GM12801 (cell line): ENCODE measurements at regions not wholly inside any gene's neighbourhood (a gene's known extent, or its start where the extent isn't known, plus 50 kb on each side); places are given as distances from the start of the nearest gene placed in this dataset.

ENCODE experiments used
- CTCF ChIP-seq: IDR thresholded peaks from one replicate; pipeline ENCODE4 v1.5.1; 2011; ENCODE audit warnings: control low read depth; ENCODE audit not compliant: insufficient read length; ENCODE audit errors: extremely low read depth

DNA sequence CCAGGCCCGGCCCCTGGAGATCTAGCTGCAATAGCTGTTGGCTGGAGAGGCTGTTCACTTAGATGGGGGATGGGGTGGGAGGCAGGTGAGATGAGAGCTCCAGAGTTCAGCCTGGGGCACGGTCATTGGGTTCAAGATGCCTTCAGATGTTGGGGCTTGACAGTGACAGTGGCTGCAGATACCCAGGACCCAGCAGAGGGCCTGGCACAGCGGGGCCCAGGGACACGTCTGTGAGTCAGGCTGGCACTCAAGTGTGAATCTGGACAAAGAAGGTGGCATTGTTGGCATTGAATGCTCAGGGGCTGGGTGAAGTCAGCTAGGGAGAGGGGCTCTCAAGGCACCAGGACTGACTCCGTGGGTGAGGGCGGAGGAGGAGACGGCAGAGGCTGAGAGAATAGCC lies 328.1 kb downstream of the SEC14L1 start:
- no peak for TF ChIP-seq CTCF

- TF ChIP-seq CTCF, result no peak
These were observed 329.6 kb downstream of the SEC14L1 start for GRCh38 chr17:77470330-77470786.

- TF ChIP-seq CTCF, result no peak
These were observed 330.3 kb downstream of the SEC14L1 start for GRCh38 chr17:77470800-77471733.

DNA sequence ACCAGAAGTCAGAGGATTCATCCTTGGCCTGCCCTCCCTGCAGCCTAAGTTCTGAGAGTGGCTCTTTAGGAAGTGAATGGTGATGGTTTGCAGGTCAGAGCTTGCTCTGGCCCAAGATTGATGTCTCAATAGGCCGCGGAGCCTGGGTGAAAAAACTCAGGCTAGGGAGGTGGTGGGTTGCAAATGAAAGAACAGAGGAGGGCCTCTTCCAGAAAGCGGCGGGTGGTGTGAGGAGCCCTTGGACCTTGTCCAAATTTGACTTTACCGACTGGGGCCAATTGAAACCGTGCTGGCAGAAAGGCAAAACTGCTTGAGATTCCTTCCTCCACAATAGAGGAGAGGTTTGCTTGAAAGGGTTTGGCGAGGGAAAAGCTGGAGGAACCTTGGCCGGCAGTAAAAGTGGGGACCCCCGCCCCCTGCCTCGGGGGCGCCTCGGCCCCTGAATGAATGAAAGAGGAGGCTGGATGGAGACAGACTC lies 331.3 kb downstream of the SEC14L1 start:
- no peak for TF ChIP-seq CTCF

- TF ChIP-seq CTCF, result no peak
These were observed 331.9 kb downstream of the SEC14L1 start for GRCh38 chr17:77472468-77473310.

- no peak for TF ChIP-seq CTCF
These were observed 333.0 kb downstream of the SEC14L1 start for GRCh38 chr17:77473615-77474226.
